Activated T-cell treated with anti-CD3 and anti-CD28 coated beads for 48 hours (primary cell): ENCODE measurements at regions not wholly inside any gene's neighbourhood (a gene's known extent, or its start where the extent isn't known, plus 50 kb on each side); places are given as distances from the start of the nearest gene placed in this dataset.
"Not testable (repeated sequence)": the region's sequence is repeated elsewhere in the genome, so short reads cannot be mapped to it uniquely, and the experiment has no call there.

Experiments
- DNase-seq: peaks from one replicate; pipeline ENCODE4 v3.0.0-alpha.2; 2020; ENCODE audit warnings: low read depth

DNA sequence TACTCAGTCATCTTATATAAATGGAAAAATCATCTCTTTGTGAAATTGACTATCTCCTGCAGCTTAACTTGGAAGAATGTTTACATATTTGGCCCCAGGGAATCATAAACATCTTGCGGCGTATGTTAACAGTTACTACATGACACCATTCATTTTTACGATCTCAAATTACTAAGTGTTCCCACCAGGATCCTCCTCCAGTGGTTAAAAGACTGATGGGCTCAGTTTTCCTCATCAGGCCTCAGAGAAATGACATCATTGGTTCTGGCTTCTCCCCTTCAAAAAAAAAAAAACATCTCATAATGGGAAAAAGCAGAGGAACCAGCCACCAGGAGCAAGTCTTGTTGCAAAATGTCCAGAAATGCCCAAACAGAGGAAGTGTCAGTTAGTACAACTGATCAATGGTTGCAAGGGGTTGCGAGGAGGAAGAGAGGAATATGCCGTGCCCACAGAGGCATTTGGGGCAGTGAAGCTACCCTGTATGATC is 70.5 kb upstream of the LIPC start:
- no peak for DNase-seq

DNA sequence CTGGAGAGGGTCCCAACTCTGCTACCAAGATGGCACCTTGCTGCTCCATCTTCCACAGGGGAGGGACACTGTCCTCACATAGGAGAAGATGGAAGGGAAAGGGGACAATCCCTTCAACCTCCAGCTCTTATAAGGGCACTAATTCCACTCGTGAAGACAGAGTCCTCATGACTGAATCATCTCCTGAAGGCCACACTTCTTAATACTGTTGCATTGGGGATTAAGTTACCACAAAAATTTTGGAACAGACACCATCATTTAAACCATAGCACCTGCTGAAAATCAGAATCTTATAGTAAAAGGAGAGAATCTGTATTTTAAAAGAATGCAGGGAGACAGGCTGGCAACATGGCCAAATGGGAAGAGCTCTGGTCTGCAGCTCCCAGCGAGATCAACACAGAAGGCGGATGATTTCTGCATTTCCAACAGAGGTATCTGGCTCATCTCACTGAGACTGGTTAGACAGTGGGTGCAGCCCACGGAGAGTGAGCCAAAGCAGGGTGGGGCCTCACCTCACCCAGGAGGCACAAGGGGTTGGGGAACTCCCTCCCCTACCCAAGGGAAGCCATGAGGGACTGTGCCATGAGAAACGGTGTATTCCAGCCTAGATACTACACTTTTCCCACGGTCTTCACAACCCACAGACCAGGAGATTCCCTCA is 69.4 kb upstream of the LIPC start:
- DNase-seq = no peak

DNA sequence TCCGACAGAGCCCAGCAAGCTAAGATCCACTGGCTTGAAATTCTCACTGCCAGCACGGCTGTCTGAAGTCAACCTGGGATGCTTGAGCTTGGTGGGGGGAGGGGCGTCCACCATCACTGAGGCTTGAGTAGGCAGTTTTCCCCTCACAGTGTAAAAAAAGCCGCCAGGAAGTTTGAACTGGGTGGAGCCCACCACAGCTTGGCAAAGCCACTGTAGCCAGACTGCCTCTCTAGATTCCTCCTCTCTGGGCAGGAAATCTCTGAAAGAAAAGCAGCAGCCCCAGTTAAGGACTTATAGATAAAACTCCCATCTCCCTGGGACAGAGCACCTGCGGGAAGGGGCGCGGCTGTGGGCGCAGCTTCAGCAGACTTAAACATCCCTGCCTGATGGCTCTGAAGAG is 68.7 kb upstream of the LIPC start:
- not testable (repeated sequence) for DNase-seq

DNA sequence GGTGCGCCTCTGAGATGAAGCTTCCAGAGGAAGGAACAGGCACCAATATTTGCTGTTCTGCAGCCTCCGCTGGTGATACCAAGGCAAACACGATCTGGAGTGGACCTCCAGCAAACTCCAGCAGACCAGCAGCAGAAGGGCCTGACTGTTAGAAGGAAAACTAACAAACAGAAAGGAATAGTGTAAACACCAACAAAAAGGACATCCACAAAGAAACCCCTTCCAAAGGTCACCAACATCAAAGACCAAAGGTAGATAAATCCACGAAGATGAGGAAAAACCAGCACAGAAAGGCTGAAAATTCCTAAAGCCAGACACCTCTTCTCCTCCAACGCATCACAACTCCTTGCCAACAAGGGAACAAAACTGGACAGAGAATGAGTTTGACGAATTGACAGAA is 68.1 kb upstream of the LIPC start:
- not testable (repeated sequence) for DNase-seq

DNA sequence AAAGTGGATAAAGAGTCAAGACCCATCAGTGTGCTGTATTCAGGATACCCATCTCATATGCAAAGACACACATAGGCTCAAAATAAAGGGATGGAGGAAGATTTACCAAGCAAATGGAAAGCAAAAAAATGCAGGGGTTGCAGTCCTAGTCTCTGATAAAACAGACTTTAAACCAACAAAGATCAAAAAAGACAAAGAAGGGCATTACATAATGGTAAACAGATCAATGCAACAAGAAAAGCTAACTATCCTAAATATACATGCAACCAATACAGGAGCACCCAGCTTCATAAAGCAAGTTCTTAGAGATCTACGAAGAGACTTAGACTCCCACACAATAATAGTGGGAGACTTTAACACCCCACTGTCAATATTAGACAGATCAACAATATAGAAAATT is 66.7 kb upstream of the LIPC start:
- DNase-seq = not testable (repeated sequence)

DNA sequence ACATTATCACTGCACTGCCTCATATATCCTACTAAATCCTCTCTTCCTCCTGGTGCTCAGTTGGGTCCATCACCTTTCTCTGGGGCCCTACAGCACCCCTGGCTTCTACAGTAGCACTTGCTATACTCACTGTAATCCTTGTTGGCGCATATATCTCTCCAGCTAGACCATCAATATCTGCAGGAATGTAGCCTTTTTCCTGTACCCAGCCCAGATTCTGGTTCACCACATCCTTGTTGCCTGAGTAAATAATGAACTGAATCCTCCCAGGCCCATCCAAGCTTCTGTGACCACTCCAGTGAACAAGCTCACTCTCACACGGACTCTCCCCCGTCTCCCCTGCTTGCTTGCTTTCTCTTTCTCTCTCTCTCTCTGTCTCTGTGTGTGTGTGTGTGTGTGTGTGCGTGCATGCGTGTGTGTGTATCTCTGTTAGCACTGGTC is 62.5 kb upstream of the LIPC start:
- no peak for DNase-seq

DNA sequence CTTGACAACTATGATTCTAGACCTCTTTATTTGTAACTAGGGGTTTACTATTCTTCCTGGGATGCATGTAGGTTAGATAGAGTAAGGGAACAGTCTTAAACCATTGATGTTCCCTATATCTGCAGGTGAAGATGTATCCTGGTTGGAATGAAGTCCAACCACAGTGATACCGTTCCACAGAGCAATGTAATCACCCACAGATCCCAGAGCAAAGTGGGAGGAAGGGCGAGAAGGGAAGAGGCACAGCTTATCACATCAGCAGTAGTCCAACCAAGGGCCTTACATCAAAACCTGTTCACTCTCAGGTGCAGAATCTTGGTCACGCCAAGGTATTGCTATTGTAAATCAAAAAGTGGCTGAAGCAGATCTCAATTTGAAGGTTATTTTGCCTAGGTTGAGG is 61.8 kb upstream of the LIPC start:
- DNase-seq = no peak

DNA sequence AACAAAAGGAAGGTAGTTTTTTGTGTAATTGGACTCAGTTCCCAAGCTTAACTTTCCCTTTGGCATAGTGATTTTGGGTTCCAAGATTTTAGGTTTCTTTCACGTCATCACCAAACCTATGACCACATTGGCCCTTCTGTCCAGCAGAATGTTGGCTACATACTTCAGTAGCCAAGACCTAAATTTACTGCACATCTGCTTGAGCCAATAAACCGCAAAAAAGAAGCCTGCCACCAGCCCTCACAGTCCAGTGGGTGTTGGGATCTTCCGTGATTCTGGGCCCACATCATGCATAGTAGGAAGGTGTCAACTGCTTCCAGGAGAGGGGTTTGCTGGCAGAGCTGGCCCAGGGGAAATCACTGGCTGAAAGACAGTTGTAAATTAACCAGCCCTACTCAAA is 57.6 kb upstream of the LIPC start:
- DNase-seq = no peak

DNA sequence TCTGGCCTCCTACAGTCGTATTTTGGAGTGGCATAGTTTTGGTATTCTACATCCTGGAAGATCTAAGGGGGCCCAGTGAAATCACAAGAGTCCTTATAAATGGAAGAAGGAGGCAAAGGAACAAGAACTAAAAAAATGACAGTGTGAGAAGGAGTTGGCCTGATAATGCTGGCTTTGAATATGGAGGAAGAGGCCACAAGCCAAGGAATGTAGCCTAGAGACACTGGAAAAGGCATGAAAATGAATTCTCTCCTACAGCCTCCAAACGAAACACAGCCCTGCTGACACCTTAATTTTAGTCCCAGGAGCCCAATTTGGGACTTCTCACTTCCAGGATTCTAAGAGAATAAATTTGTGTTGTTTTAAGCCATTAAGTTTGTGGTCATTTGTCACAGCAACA is 54.6 kb upstream of the LIPC start:
- DNase-seq = no peak

DNA sequence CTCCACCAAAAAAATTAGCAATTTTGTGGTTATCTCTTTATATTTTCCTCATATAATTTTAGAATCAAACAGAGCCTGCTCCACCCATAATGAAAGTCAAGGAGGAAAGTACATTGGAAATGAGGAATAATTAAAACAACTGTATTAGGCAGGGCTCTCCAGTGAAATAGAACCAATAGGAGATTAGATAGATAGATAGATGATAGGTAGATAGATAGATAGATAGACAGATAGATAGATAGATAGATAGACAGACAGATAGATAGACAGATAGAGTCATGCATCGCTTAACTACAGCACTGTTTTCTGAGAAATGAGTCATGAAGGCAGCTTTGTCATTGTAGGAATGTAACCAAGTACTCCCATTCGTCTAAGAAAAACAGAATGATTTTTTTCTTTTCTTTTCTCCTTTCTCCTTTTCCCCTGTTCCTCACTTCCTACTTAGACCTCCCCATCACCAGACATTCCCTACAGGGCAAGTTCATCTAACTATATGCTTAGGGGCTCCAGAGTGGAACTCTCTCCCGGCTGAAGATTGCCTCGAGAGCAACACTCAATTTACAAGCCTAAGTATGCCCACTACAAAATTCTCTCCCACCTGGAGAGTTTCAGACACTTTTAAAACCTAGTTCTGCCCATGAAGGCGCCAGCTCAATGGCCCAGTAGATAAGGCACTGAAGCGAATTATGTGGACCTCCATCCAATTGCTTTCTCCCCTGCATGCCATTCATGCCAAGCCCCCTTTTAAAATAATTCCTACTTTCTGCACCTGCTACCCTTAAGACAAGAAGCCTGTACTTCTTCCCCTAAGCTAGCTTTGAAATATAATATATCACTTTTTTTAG is 53.3 kb upstream of the LIPC start:
- DNase-seq = no peak

DNA sequence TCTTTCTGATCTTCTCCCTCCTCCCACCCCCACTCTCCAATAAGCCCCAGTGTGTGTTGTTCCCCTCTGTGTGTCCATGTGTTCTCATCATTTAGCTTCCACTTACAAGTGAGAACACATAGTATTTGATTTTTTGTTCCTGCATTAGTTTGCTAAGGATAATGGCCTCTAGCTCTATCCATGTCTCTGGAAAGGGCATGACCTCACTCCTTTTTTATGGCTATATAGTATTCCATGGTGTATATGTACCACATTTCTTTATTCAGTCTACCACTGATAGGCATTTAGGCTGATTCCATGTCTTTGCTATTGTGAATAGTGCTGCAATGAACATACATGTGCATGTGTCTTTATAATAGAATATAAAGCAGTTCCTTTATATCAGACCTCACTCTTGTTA is 52.3 kb upstream of the LIPC start:
- DNase-seq = not testable (repeated sequence)

DNA sequence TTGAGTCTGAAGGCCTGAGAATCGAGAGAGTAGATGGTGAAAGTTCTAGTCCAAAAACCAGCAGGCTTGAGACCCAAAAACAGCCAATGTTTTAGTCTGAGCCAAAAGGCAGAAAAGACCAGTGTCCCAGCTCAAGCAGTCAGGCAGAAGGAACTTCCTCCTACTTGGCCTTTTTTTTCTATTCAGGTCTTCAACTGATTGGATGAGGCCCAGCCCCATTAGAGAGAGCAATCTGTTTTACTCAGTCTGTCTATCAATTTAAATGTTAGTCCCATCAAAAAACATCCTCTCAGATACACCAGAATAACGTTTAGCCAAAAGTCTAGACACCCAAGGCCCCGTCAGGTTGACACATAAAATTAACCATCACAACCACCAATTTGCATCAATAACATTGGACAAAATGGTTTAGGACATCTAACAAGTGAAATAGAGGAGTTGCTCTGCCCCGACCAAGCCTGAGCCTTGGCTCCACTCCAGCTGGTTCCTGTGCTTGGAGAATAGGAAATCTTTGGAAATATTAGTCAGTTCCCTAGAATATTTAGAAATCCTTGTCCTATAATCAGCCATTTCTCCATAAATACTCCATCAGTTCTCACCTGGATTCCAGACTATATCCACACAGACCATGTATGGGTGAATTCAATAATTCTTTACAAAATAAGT is 51.4 kb upstream of the LIPC start:
- DNase-seq = no peak

DNA sequence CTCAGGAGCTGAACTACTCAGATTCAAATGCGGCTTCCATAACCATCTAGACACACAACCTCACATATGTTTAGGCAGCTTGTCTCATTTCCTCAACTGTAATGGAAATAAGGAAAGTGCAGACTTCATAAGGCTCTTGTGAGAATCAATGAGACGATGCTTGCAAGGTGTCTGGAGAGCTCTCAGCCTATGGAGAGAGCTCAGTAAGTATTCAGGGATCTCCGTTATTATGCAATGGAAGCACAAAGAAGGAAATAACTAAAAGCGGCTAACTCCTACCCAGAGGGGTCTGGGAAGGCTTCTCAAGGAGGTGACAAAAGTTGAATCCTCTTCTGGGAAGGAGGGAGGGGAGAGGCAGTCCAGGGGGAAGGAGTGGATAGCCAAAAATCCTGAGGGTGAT is 50.1 kb upstream of the LIPC start:
- no peak for DNase-seq
